ENCODE measurements at regions not wholly inside any gene's neighbourhood (a gene's known extent, or its start where the extent isn't known, plus 50 kb on each side); places are given as distances from the start of the nearest gene placed in this dataset.
"Not testable (repeated sequence)": the region's sequence is repeated elsewhere in the genome, so short reads cannot be mapped to it uniquely, and the experiment has no call there.

DNA sequence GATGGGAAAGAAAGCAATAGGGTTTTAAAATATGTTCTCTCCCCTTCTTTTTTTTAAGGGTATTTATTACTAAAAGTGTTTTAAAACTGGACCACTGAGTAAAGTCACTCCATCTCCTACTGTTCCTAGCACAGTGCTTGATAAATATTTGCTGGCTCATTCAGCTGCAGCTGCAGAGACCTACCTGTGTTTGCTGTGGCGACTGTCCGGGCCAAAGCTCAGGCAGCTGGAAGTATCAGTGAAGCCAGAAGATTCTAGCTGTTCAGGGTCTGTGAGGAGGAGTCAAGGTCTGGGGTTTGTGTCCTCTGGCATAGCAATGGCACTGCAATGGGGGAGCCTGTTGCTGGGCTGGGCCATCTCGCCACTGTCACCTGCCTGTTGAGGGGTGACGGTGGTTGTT, 109.9 kb downstream of the RPLP1 start:
- intact Hi-C loops (cut with DNase I): no loop called here
- DNase-seq (ENCODE audit: extremely low spot score in 2 of 2): no peak
- H3K4me3 ChIP-seq: no peak overlapping the region
- no peaks in the 10 kb centered on the region for H3K9me3 ChIP-seq
- no peaks in the 10 kb centered on the region for H3K27me3 ChIP-seq
- TF ChIP-seq, protein P1, sequence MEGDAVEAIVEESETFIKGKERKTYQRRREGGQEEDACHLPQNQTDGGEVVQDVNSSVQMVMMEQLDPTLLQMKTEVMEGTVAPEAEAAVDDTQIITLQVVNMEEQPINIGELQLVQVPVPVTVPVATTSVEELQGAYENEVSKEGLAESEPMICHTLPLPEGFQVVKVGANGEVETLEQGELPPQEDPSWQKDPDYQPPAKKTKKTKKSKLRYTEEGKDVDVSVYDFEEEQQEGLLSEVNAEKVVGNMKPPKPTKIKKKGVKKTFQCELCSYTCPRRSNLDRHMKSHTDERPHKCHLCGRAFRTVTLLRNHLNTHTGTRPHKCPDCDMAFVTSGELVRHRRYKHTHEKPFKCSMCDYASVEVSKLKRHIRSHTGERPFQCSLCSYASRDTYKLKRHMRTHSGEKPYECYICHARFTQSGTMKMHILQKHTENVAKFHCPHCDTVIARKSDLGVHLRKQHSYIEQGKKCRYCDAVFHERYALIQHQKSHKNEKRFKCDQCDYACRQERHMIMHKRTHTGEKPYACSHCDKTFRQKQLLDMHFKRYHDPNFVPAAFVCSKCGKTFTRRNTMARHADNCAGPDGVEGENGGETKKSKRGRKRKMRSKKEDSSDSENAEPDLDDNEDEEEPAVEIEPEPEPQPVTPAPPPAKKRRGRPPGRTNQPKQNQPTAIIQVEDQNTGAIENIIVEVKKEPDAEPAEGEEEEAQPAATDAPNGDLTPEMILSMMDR (IDR thresholded peaks at IDR 0.05): no peak
- TF ChIP-seq POLR2A (IDR thresholded peaks at IDR 0.05): no peak
- TF ChIP-seq POLR2AphosphoS5 (IDR thresholded peaks at IDR 0.05; ENCODE audit: insufficient read depth in 1 of 2, low read depth in 1 of 2): no peak
- peaks cover 7% of the 10 kb centered on the region for H3K4me1 ChIP-seq
- no peak overlapping the region for H3K27ac ChIP-seq
- H3K36me3 ChIP-seq: no peaks in the 10 kb centered on the region

DNA sequence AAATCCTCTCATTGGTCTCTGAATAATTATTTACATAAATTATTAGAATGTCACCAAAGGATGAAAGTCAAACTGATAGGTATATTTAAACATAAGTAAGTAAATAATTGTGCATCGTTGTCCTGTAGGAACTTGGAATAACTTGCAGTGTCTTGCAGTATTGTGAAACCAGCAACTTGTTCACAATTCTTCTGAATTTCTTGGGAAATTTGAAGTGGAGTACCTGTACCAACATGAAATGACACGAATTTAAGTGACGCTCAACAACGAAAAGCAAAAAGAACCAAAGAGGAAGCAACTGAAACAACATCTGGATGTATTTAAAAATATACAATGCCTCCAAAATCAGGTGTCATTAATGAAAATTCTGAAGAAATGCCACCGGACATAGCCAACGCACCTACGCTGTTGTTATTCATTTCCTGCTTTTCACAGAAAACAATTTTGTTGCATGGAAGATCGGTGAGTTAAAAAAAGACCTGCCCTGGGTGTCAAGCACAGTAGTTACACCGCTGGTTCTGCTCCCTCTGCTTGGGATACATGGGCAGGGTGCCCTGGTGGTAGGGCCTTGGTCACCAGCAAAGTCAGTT, 112.5 kb downstream of the RPLP1 start:
- TF ChIP-seq POLR2A (IDR thresholded peaks at IDR 0.05): no peak
- Histone ChIP-seq H3K4me1 (no peaks in the 10 kb centered on the region), H3K27me3 (no peaks in the 10 kb centered on the region), H3K27ac (no peak overlapping the region), H3K9me3 (no peaks in the 10 kb centered on the region), H3K4me3 (no peak overlapping the region), H3K36me3 (no peaks in the 10 kb centered on the region)
- intact Hi-C loops (cut with DNase I): no loop called here
- no peak for DNase-seq (ENCODE audit: extremely low spot score in 2 of 2)

DNA sequence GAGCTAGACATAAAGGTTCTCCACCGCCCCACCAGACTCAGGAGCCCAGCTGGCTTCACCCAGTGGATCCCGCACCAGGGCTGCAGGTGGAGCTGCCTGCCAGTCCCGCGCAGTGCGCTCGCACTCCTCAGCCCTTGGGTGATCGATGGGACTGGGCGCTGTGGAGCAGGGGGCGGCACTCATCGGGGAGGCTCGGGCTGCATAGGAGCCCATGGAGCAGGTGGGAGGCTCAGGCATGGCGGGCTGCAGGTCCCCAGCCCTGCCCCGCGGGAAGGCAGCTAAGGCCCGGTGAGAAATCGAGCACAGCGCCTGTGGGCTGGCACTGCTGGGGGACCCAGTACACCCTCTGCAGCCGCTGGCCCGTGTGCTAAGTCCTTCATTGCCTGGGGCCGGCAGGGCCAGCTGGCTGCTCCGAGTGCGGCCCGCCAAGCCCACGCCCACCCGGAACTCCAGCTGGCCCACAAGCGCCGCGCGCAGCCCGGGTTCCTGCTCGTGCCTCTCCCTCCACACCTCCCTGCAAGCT, 114.7 kb downstream of the RPLP1 start:
- DNase-seq (ENCODE audit: extremely low spot score in 2 of 2); H3K4me1 ChIP-seq; H3K27me3 ChIP-seq; H3K9me3 ChIP-seq; H3K27ac ChIP-seq; H3K36me3 ChIP-seq; intact Hi-C loops (cut with DNase I); H3K4me3 ChIP-seq: not testable (repeated sequence)

DNA sequence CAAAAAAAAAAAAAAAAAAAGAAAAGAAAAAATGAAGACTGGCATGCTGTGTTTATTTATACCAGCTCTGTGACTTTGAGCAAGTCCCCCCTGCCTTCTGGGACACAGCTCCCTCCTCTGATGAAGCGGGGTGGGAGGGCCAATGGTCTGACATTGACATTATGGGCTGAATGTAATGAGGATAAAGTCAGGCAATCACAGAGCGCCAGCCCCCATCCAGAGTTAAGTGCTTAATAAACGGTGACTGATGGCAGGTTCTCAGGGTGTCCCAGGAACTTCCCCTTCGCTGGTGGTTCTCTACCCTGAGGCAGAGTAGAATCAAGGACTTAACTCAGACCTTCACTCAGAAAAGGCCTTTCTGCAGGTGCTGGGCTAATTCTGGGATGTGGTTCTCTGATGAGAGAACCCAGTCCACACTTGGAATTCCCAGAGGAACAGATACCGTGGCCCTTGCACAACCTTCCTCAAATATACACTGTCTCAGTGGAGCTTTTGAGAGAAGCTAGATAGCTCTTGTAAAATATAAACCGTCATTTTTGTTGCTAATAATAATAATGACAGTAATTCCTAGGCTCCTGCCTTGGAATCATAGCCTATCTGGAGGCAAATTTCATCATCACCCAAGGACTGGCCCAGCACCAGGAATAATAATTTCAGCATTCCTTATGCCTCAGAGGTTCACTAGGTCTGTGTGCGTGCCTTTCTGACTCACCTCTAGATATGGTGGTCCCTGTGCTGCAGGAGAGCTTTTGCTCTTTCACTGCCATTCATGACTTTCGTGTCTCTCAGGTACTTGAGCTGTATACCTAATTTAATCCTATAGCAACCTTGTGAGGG, 115.8 kb downstream of the RPLP1 start:
- H3K9me3 ChIP-seq: no peaks in the 10 kb centered on the region
- no peak for DNase-seq (ENCODE audit: extremely low spot score in 2 of 2)
- TF ChIP-seq, protein P1 (IDR thresholded peaks at IDR 0.05): no peak
- TF ChIP-seq POLR2A (IDR thresholded peaks at IDR 0.05) (no peak), POLR2AphosphoS5 (IDR thresholded peaks at IDR 0.05; ENCODE audit: insufficient read depth in 1 of 2, low read depth in 1 of 2) (no peak)
- intact Hi-C loops (cut with DNase I): no loop called here
- H3K4me3 ChIP-seq: no peak overlapping the region
- no peaks in the 10 kb centered on the region for H3K36me3 ChIP-seq
- no peaks in the 10 kb centered on the region for H3K27me3 ChIP-seq
- H3K4me1 ChIP-seq: no peaks in the 10 kb centered on the region
- no peak overlapping the region for H3K27ac ChIP-seq

DNA sequence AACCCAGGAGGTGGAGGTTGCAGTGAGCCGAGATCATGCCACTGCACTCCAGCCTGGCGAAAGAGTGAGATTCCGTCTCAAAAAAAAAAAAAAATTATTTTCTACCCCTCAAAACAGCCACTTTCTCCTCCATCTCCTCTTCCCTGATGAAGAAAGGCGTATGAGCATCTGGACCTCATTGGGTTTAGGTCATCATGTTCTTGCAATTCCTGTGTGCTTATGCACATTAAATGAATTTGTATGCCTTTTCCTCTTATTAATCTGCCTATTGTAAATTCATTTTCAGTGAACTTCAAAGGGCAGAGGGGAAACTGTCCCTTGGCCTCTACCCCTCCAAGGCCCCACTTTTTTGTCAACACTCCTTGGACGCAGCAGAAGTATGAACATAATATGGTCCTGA, 117.8 kb downstream of the RPLP1 start:
- Histone ChIP-seq H3K4me1 (no peaks in the 10 kb centered on the region), H3K27me3 (no peaks in the 10 kb centered on the region), H3K27ac (no peak overlapping the region), H3K36me3 (no peaks in the 10 kb centered on the region), H3K4me3 (no peak overlapping the region), H3K9me3 (no peaks in the 10 kb centered on the region)
- no peak for DNase-seq (ENCODE audit: extremely low spot score in 2 of 2)
- intact Hi-C loops (cut with DNase I): no loop called here
- TF ChIP-seq POLR2AphosphoS5 (IDR thresholded peaks at IDR 0.05; ENCODE audit: insufficient read depth in 1 of 2, low read depth in 1 of 2) (no peak), POLR2A (IDR thresholded peaks at IDR 0.05) (no peak)
- TF ChIP-seq, protein P1 (IDR thresholded peaks at IDR 0.05): no peak

DNA sequence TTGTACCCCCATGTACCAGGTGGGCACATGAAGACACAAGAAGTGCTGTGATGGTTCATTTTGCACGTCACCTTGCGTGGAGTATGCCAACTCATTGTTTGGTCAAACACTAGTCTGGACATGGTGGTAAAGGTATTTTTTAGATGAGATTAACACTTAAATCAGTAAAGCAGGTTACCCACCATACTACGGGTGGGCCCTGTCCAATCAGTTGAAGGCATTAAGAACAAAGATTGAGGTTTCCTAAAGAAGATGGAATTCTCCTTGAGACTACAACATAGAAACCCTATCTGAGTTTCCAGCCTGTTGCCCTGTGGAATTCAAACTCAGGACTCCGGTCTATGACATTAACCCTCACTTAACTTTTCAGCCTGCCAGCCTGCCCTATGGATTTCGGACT, 118.4 kb downstream of the RPLP1 start:
- H3K27me3 ChIP-seq: no peaks in the 10 kb centered on the region
- no peak overlapping the region for H3K27ac ChIP-seq
- H3K9me3 ChIP-seq: no peaks in the 10 kb centered on the region
- H3K4me1 ChIP-seq: no peaks in the 10 kb centered on the region
- intact Hi-C loops (cut with DNase I): no loop called here
- H3K36me3 ChIP-seq: no peaks in the 10 kb centered on the region
- TF ChIP-seq, protein P1 (IDR thresholded peaks at IDR 0.05): no peak
- TF ChIP-seq POLR2AphosphoS5 (IDR thresholded peaks at IDR 0.05; ENCODE audit: insufficient read depth in 1 of 2, low read depth in 1 of 2): no peak
- no peak for TF ChIP-seq POLR2A (IDR thresholded peaks at IDR 0.05)
- H3K4me3 ChIP-seq: no peak overlapping the region
- no peak for DNase-seq (ENCODE audit: extremely low spot score in 2 of 2)

DNA sequence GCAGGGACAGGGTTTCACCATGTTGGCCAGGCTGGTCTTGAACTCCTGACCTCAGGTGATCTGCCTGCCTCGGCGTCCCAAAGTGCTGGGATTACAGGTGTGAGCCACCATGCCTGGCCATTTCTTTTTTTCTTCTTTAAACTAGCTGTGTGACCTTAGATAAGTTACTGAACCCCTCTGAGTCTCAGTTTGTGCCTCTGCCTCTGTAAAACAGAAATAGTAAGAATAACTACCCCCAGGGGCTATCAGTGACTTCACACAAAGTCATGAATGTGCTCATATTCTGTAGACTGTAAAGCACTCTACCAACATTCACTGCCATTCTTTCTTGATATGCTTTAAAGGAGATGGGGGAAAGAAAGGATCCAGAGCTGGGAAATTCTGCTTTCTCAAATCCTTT, 120.7 kb downstream of the RPLP1 start:
- H3K4me3 ChIP-seq; H3K27me3 ChIP-seq; intact Hi-C loops (cut with DNase I); H3K27ac ChIP-seq; H3K4me1 ChIP-seq; H3K9me3 ChIP-seq; H3K36me3 ChIP-seq; DNase-seq (ENCODE audit: extremely low spot score in 2 of 2): not testable (repeated sequence)

All from vagina (tissue), 2 donors.